ENCODE measurements at regions not wholly inside any gene's neighbourhood (a gene's known extent, or its start where the extent isn't known, plus 50 kb on each side); places are given as distances from the start of the nearest gene placed in this dataset.

DNA sequence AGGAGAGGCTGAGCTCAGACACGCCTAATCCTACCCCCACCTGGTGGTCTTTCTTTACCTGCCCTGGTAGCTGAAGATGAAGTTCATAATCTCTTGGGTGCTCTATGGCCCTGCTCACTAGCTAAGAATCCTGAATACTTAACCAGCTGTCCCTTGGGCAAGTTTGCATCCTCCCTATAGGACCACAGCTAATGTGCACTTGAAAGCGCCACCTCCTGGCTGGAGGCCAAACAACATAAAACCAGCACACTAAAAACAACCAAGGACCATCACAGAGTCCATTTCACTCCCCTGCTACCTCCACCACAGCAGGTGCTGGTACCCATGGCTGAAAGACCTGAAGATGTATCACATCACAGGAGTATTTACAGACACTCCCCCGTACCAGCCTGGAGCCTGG lies 155.5 kb upstream of the SLC24A3 start:
- no peak overlapping the region for H2AFZ ChIP-seq (ENCODE audit: low read depth, low read length)
- DNase-seq (ENCODE audit: extremely low read depth in 1 of 4, low spot score in 3 of 4) (peak in 1 of 4 experiments; percentile 2), ATAC-seq (no peak), FAIRE-seq (no peak)
- no peaks in the 10 kb centered on the region for H3K27me3 ChIP-seq (ENCODE audit: control insufficient read depth in 2 of 2, insufficient read depth in 2 of 2, low read length in 2 of 2)
- H3K4me2 ChIP-seq (ENCODE audit: insufficient read depth, low read length) = no peak overlapping the region
- BruUV-seq (replicated peaks) = no TSS peak
- no peaks in the 10 kb centered on the region for H3K4me1 ChIP-seq (replicated peaks in 1 of 2; ENCODE audit: control insufficient read depth in 2 of 2, insufficient read depth in 2 of 2, low read length in 2 of 2)
- H3K27ac ChIP-seq (ENCODE audit: extremely low read depth, low read depth, low read length) = no peak overlapping the region
- in situ Hi-C loops (cut with MboI) = no loop called here
- no peak overlapping the region for H3K9ac ChIP-seq (ENCODE audit: insufficient read depth in 1 of 2, low read depth in 2 of 2, low read length in 2 of 2)
- no peaks in the 10 kb centered on the region for H3K79me2 ChIP-seq (ENCODE audit: control insufficient read depth, insufficient read depth, low read length)
- 0% methylated on average over 3 of the region's 3 CpGs for WGBS (ENCODE audit: insufficient coverage, low coverage, missing lambda C conversion rate)
- no peaks in the 10 kb centered on the region for H3K9me1 ChIP-seq (ENCODE audit: control insufficient read depth, insufficient read depth, low read length)
- ChIA-PET POLR2A (no interaction called here), CTCF (ENCODE audit: low intra/inter-chr PET ratio) (no interaction called here)
- no peaks in the 10 kb centered on the region for H3K36me3 ChIP-seq (ENCODE audit: control insufficient read depth, insufficient read depth, low read length)
- intact Hi-C loops (cut with micrococcal nuclease) = no loop called here
- TF ChIP-seq YBX1 (IDR thresholded peaks at IDR 0.05) (no peak), ZNF778 (CRISPR knock-in tag; IDR thresholded peaks at IDR 0.05) (no peak), CTCF (IDR thresholded peaks at IDR 0.05 in 2 of 3, conservative IDR thresholded peaks at IDR 0.05 in 1 of 3; ENCODE audit: insufficient read depth in 2 of 3, low read depth in 1 of 3, low read length in 3 of 3) (peak in 2 of 3 experiments; percentile 13 to 18; a peak in 1 of 6 replicates), STAG1 (CRISPR knock-in tag; IDR thresholded peaks at IDR 0.05; ENCODE audit: borderline replicate concordance) (no peak), RAD21 (CRISPR knock-in tag; conservative IDR thresholded peaks at IDR 0.05 in 1 of 2, IDR thresholded peaks at IDR 0.05 in 1 of 2) (peak in 1 of 2 experiments; percentile 9; a peak in 1 of 4 replicates), ZNF444 (CRISPR knock-in tag; IDR thresholded peaks at IDR 0.05) (no peak), CSDE1 (IDR thresholded peaks at IDR 0.05) (no peak)
- no peak overlapping the region for H3K4me3 ChIP-seq
- no peaks in the 10 kb centered on the region for H3K9me3 ChIP-seq (replicated peaks; ENCODE audit: control insufficient read depth, insufficient read depth, low read depth, low read length)
- H4K20me1 ChIP-seq (replicated peaks; ENCODE audit: control insufficient read depth, insufficient read depth, low read length) = no peaks in the 10 kb centered on the region
